Skin epidermis (tissue), 12 donors: ENCODE measurements at regions not wholly inside any gene's neighbourhood (a gene's known extent, or its start where the extent isn't known, plus 50 kb on each side); places are given as distances from the start of the nearest gene placed in this dataset.
A peak's percentile ranks its signal among the peaks of the same experiment; 100 is the strongest.
"Not testable (repeated sequence)": the region's sequence is repeated elsewhere in the genome, so short reads cannot be mapped to it uniquely, and the experiment has no call there.

Experiments
- H3K27ac ChIP-seq, 21 experiments: fragments of 200-600 bp; sonication (generic) in 11 of 21; one replicate each; pipeline ENCODE4 v1.5.0; 2020; ENCODE audit warnings: mild to moderate bottlenecking in 3 of 21, inconsistent platforms in 2 of 21, moderate library complexity in 2 of 21
- H3K4me3 ChIP-seq, 7 experiments: fragments of 200-600 bp; sonication (generic) in 2 of 7; one replicate each; pipeline ENCODE4 v1.5.0; 2020; ENCODE audit warnings: inconsistent platforms in 2 of 7, mild to moderate bottlenecking in 2 of 7, moderate library complexity in 1 of 7

DNA sequence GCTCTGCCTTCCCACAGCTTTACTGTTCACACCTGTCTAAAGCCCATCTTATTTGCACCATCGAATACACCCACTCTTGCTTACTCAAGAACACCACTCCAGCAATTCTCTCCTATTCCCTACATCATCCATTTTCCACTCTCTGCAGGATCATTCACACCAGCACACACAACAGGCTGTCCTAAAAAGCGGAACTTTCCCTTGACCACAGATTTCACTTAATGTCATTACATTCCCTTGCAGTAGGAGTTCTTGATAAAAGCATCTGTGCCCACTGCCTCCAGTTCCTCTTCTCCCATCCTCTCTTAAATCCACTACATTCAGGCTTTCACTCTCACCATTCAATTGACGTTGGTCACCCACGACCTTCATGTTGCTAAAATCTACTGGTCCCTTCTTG is 103.0 kb upstream of the PABPC3 start:
- H3K27ac ChIP-seq, H3K4me3 ChIP-seq: not testable (repeated sequence)

- Histone ChIP-seq H3K27ac (no peak overlapping the region), H3K4me3 (no peak overlapping the region)
These were observed 100.6 kb upstream of the PABPC3 start for GRCh38 chr13:24995225-24995804.

DNA sequence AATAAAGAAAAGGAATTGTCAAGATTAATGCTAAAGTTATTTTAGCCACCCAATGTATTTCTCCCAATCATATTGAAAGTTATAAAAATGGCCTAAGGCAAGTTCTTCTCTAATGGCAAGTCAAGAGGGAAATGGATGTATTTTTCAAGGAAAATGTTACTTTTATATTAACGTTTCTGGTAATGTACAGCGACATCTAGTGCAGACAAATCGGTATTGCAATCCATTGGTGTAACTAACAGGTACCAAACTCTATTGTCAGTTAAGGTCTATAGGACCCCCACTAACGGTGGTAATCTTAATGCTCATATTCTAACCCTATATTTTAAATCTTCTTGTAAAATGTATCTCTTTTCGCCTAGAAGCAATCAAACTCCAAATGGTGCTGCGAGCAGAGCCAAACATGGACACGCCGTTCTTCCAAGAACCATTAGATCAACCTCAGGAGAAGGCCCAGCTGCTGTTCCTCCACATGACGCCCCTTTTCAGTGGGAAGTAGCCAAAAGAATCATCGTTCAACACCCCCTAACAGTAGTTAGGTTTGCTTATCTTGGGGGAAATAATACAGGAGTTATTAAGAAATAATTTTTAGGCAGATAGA is 98.5 kb upstream of the PABPC3 start:
- H3K27ac ChIP-seq, result no peak overlapping the region
- no peak overlapping the region for H3K4me3 ChIP-seq

- no peak overlapping the region for H3K27ac ChIP-seq
- no peak overlapping the region for H3K4me3 ChIP-seq
These were observed 97.5 kb upstream of the PABPC3 start for GRCh38 chr13:24998433-24998832.

DNA sequence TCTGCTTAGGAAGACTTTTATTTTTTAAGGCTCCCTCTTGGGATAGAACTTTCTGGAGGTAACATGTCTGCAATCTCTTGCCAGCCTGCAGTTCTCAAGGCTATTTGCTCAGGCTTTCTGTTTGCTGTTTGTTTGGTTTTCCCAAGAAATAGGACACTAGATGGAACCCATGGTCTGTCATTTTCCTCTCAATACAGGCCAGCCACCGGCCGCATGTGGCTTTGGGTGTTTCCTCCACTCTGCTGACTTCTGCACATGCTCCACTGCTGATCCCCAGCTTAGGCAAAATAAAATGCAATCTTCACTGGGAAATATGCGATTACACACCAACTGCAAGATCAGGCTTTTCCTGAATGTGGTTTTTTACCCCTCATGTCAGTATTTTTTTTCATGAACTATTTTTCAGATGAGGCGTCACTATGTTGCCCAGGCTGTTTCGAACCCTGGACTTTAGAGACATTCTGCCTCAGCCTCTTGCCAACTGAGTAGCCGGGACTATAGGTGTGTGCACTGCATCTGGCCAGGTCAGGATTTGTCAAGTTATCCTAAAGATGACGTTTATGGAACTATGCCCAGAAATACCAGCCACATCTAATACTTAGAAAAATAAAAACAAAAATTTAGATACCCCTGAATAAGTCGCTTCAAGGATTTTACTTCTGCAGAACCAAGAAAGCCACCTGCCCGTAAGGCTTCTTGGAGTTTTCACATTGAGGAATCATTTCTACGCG is 94.3 kb upstream of the PABPC3 start:
- no peak overlapping the region for H3K4me3 ChIP-seq

DNA sequence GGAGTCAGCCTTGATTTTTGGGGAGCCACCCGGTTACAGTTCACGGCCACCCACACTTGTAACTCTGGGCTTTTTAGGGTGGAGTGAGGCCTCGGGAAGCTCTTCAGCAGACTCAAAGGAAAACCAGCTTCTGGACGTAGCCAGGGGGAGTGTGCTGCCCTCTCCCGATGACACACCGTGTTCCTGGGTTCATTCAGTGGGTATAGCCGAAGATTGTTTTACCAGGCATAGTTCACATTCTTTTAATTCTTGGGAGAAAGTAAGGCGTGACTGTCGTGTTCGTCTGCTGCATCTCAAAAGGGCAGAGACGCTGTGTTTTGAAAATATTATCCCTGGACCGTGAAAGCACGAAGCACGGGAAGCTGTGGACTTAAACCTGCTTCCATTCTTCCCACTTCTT is 93.6 kb upstream of the PABPC3 start:
- not testable (repeated sequence) for H3K27ac ChIP-seq, H3K4me3 ChIP-seq

More for the DNA sequence above, 94.3 kb upstream of the PABPC3 start:
- no peak overlapping the region for H3K27ac ChIP-seq

- H3K27ac ChIP-seq, H3K4me3 ChIP-seq: not testable (repeated sequence)
These were observed 91.4 kb upstream of the PABPC3 start for GRCh38 chr13:25004489-25004888.

GRCh38 chr13:25005050-25005497 is 90.9 kb upstream of the PABPC3 start:
- H3K4me3 ChIP-seq, H3K27ac ChIP-seq: not testable (repeated sequence)

- not testable (repeated sequence) for H3K4me3 ChIP-seq, H3K27ac ChIP-seq
These were observed 88.5 kb upstream of the PABPC3 start for GRCh38 chr13:25007389-25007788.

DNA sequence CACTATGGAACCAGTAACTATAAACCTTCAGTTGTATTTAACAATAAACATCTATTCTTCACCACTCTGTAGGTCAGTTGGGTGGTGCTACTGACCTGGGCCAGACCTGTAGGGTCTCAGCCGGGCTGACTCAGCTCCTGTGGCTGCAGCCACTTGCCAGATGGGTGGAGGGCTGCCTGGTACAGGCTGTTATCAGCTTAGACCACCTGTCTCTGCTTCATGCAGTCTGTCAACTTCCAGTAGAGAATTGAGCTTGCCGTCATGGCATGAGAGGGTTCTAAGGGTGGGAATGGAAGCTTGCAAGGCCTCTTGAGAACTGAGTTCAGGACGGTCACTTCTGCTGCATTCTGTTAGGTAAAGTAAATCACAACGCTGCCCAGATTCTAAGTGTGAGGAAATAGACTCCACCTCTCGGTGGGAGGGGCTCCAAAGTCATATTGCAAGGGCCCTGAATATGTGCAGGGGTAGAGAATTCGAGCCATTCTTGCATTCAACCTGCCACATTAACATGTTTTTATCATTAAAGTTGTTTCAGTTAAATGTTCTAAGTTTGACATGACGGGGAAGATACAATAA is 81.5 kb upstream of the PABPC3 start:
- not testable (repeated sequence) for H3K4me3 ChIP-seq, H3K27ac ChIP-seq

DNA sequence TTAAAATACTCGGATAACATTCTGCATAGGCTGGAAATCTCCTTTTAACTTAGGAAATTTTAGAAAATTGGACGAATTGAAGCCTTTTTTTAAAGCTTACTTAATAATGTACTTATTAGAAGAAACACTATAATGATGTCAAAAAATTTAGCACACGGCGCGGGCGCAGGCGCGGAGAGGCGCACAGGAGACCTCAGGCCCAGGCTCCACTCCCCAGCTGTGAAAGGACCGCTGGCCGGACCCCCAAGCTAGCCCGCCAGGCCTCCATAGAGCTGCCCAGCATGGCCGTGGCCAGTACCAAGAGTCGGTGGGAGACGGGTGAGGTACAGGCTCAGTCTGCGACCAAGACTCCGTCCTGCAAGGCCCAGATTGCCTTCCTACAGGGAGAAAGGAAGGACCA is 78.8 kb upstream of the PABPC3 start:
- not testable (repeated sequence) for H3K27ac ChIP-seq, H3K4me3 ChIP-seq

DNA sequence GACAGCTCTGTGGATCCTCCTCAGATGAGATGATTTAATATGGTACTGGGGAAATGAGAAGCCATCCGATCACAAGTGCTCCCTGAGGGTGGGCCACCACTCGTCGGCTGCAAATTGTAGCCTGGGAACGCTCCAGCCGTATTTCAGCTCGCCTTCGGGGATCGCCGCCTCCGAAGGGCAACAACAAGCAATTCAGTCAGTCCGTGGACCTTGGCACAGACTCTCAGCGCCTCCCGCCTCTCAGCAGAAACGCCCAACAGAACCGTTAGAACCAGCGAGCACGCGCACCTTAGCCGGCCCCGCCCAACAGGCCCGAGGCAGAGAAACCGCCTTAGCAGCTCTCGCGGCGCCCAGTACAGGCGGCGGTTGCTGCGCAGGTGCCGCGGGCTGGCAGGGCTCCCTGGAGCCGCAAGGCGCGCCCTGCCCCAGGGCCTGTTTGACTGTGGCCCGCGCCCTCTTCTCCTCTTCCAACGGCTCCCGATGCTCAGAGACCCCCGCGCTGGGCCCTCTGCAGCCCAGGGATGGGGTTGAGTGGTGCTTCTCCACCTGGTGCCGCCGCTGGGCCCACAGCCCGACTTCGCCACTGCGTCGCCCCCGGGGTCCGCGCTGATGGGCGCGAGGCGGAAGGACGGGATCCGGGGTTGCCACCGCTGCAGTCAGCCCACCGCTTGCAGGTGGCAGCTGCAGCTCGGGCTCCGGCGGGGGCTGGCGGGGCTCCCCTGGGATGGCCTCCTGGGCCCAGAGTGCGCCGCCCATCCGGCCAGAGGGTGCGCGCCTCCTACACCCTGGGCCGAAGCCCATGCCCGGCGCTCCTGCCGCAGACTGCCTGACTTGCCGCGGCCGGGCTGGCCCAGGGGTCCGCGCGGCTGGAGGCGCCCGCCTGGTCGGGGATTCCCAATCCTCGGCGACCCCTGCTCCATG is 77.9 kb upstream of the PABPC3 start:
- not testable (repeated sequence) for H3K27ac ChIP-seq
- peak overlapping the region in 4 of 7 experiments; percentile 2 to 27 (median 23) for H3K4me3 ChIP-seq

GRCh38 chr13:25018729-25019115 is 77.2 kb upstream of the PABPC3 start:
- Histone ChIP-seq H3K27ac (no peak overlapping the region), H3K4me3 (peak overlapping the region in 2 of 7 experiments; percentile 20 to 27)

GRCh38 chr13:25019741-25020140 is 76.2 kb upstream of the PABPC3 start:
- not testable (repeated sequence) for H3K4me3 ChIP-seq, H3K27ac ChIP-seq

DNA sequence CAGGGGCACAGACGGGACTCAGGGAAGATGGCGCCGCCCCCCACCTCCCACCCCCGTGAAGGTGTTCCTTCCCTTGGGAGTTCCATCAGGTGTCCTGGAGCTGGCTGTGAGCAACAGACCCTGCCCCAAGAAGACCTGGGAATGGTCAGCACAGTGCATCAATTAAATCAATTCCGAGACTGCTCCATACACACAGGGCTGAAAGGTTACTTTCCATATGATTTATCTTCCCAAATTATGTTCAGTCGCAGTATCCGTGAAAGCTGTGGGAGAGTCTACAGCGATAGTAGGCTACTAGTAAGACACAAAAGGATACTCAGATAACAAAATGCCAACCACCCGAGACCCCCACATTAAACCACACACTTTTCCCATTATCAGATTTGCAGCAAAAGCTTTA is 71.8 kb upstream of the PABPC3 start:
- no peak overlapping the region for H3K4me3 ChIP-seq
- no peak overlapping the region for H3K27ac ChIP-seq

GRCh38 chr13:25032160-25032559 is 63.8 kb upstream of the PABPC3 start:
- Histone ChIP-seq H3K4me3 (no peak overlapping the region), H3K27ac (no peak overlapping the region)

GRCh38 chr13:25034173-25034572 is 61.8 kb upstream of the PABPC3 start:
- Histone ChIP-seq H3K27ac (no peak overlapping the region), H3K4me3 (no peak overlapping the region)

DNA sequence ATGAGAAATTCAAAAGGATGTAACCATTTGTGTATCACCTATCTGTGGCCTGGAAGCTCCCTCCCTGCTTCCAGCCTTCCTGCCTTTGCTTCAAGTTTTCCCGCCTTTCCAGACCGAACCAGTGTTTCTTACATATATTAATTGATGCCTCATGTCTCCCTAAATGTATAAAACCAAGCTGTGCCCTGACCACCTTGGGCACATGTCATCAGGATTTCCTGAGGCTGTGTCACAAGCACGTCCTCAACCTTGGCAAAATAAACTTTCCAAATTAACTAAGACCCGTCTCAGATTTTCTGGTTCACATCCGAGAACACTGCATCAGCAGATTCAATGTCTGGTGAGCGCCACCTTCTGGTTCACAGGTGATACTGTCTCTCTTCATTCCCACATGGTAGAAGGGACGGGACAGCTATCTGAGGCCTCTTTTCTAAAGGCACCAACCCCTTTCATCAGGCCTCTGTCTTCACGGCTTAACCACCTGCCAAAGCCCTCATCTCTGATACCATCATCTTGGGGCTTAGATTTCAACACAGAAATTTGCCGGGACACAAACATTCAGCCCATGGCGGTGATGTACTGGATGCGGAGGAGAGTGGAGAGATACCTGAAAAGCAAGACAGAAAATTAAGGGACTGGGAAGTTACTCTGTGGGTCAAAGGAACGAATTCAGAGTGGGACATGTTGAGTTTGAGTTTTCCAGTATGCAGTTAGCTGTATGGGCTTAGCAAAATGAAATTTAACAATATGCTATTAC is 58.7 kb upstream of the PABPC3 start:
- Histone ChIP-seq H3K27ac (no peak overlapping the region), H3K4me3 (no peak overlapping the region)

DNA sequence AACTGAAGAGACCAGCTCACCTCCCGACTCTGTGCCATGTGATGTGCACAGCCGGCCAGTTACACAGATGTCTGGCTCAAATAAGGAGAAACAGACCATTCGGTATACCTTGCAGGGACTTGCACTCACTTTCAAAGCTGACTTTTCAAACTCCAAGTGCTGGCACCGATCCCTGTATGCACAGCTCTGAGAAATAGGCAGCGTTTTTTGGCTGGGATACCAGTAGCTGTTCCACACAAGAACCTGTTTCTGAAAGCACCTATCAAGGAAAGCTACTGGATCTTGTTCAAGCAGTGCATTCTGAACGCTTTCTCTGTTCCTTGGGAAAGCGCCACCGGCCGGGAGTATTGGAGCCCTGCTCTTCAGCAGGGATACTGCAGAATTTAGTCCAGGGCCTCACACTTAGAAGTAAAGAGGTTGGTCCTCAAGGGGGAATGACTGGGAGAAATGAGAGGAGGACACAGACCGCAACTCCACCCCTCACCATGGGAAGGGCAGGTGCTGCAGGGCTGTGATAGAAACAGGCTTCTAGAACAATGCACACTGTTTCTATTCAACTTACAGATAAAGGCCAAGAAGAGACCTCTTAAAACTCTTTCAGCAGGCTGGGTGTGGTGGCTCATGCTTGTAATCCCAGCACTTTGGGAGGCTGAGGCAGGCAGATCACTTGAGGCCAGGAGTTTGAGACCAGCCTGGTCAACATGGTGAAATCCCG is 53.6 kb upstream of the PABPC3 start:
- no peak overlapping the region for H3K4me3 ChIP-seq
- H3K27ac ChIP-seq, result no peak overlapping the region
